K562 (cell line): ENCODE measurements at regions not wholly inside any gene's neighbourhood (a gene's known extent, or its start where the extent isn't known, plus 50 kb on each side); places are given as distances from the start of the nearest gene placed in this dataset.

Experiments
- ATAC-seq: fragments of 200-7000 bp; cut with Tn5 transposase; 3 replicates; pipeline ENCODE4 v1.9.1; 2020; ENCODE audit warnings: moderate library complexity
- BruUV-seq: library from RNA; stranded (reverse); fragments of 400-500 nt; replicated peaks from 2 replicates; lab custom pipeline; 2021; lab: Mats Ljungman, UMichigan
- CTCF ChIA-PET: fragments of 300-600 bp; formaldehyde crosslinking; extraction: SDS; loops from one replicate; lab custom pipeline; 2021; ENCODE audit warnings: low intra/inter-chr PET ratio; lab: Yijun Ruan, JAX
- POLR2A ChIA-PET: fragments of 300-600, 350-650 bp; sonication (Branson Sonifier 250); formaldehyde crosslinking; extraction: SDS; loops from one replicate; lab custom pipeline; 2021; ENCODE audit warnings: antibody characterized with exemption, inconsistent platforms; lab: Yijun Ruan, JAX
- DNase-seq, 4 experiments: peaks; one replicate each; pipeline versions ENCODE4 v3.0.0 to v3.0.0-alpha.2; 2011 to 2018; ENCODE audit warnings: low spot score in 3 of 4, mixed read lengths in 3 of 4; ENCODE audit errors: extremely low read depth in 1 of 4
- FAIRE-seq: peaks from 2 replicates; lab custom pipeline; 2011; peaks lifted over from hg19 to GRCh38; lab: Jason Lieb, UNC
- H2AFZ ChIP-seq: 2 replicates; pipeline ENCODE4 v1.6.0; 2011; ENCODE audit warnings: low read depth, low read length, control low read depth, inconsistent platforms
- H3K27ac ChIP-seq: fragments of 200-600 bp; 3 replicates; pipeline ENCODE4 v1.8.0; 2011; ENCODE audit warnings: low read depth, mild to moderate bottlenecking, control low read depth, inconsistent platforms, low read length, moderate library complexity, mixed read lengths; ENCODE audit errors: extremely low read depth
- H3K27me3 ChIP-seq, 2 experiments: fragments of 300-600 bp in 1 of 2; 2 replicates in 1 of 2; 3 replicates in 1 of 2; pipeline versions ENCODE4 v1.6.0 to v1.8.0; 2011; ENCODE audit warnings: inconsistent platforms in 2 of 2, low read length in 2 of 2, mild to moderate bottlenecking in 1 of 2, mixed read lengths in 1 of 2, moderate library complexity in 1 of 2; ENCODE audit not compliant: control insufficient read depth in 2 of 2, insufficient read depth in 2 of 2
- H3K36me3 ChIP-seq: fragments of 300-600 bp; 3 replicates; pipeline ENCODE4 v1.8.0; 2011; ENCODE audit warnings: mild to moderate bottlenecking, low read length, inconsistent platforms; ENCODE audit not compliant: control insufficient read depth, insufficient read depth
- H3K4me1 ChIP-seq, 2 experiments: fragments of 200-600 bp in 1 of 2; replicated peaks in 1 of 2; 2 replicates in 1 of 2; 3 replicates in 1 of 2; pipeline versions ENCODE4 v1.5.1 to v1.8.0; 2011; ENCODE audit warnings: inconsistent platforms in 2 of 2, low read length in 2 of 2, mild to moderate bottlenecking in 1 of 2, mixed read lengths in 1 of 2, moderate library complexity in 1 of 2; ENCODE audit not compliant: control insufficient read depth in 2 of 2, insufficient read depth in 2 of 2
- H3K4me2 ChIP-seq: 2 replicates; pipeline ENCODE4 v1.6.1; 2011; ENCODE audit warnings: low read length, control low read depth, inconsistent platforms, mixed read lengths; ENCODE audit not compliant: insufficient read depth
- H3K4me3 ChIP-seq: fragments of 200-600 bp; sonication (generic), shearing (Covaris generic); 2 replicates; pipeline ENCODE4 v1.5.1; 2016; ENCODE audit warnings: control low read depth, inconsistent platforms
- H3K79me2 ChIP-seq: fragments of 200-600 bp; 3 replicates; pipeline ENCODE4 v1.8.0; 2011; ENCODE audit warnings: low read length, inconsistent platforms; ENCODE audit not compliant: control insufficient read depth, insufficient read depth
- H3K9ac ChIP-seq, 2 experiments: 2 replicates each; pipeline versions ENCODE4 v1.6.0 to v1.6.1; 2011; ENCODE audit warnings: low read depth in 2 of 2, low read length in 2 of 2, control low read depth in 1 of 2, inconsistent platforms in 1 of 2, mild to moderate bottlenecking in 1 of 2, mixed read lengths in 1 of 2; ENCODE audit not compliant: insufficient read depth in 1 of 2
- H3K9me1 ChIP-seq: one replicate; pipeline ENCODE4 v1.6.0; 2011; ENCODE audit warnings: inconsistent platforms, mild to moderate bottlenecking, low read length, moderate library complexity; ENCODE audit not compliant: control insufficient read depth, insufficient read depth
- H3K9me3 ChIP-seq: replicated peaks from 2 replicates; pipeline ENCODE4 v1.5.1; 2011; ENCODE audit warnings: low read depth, low read length, inconsistent platforms; ENCODE audit not compliant: control insufficient read depth, insufficient read depth
- H4K20me1 ChIP-seq: replicated peaks from 2 replicates; pipeline ENCODE4 v1.6.1; 2011; ENCODE audit warnings: low read length, inconsistent platforms, mixed read lengths; ENCODE audit not compliant: control insufficient read depth, insufficient read depth
- BCL6 ChIP-seq: fragments of 250-450 bp; sonication (Bioruptor Pico); IDR thresholded peaks from 2 replicates; pipeline ENCODE4 v1.4.0; 2020
- CTBP1 ChIP-seq: fragments of 450-650 bp; IDR thresholded peaks from 2 replicates; pipeline ENCODE4 v1.6.1; 2016; ENCODE audit warnings: borderline replicate concordance
- ETV5 ChIP-seq: sonication (generic); formaldehyde crosslinking; IDR thresholded peaks from 2 replicates; pipeline ENCODE4 v1.4.0; 2020; ENCODE audit warnings: low read depth, mild to moderate bottlenecking, missing genetic modification reagents
- HNRNPUL1 ChIP-seq: fragments of 200-400 bp; formaldehyde crosslinking; IDR thresholded peaks from 2 replicates; pipeline ENCODE4 v1.6.1; 2017; ENCODE audit warnings: low read length
- NR2C2 ChIP-seq, 2 experiments: fragments of 200-800 bp in 1 of 2; sonication (Bioruptor generic) in 1 of 2; sonication (generic) in 1 of 2; formaldehyde crosslinking in 1 of 2; IDR thresholded peaks; 2 replicates each; pipeline versions ENCODE4 v1.6.1 to v1.8.0; 2016 to 2022; ENCODE audit warnings: mild to moderate bottlenecking in 1 of 2, missing compliant biosample characterization in 1 of 2, missing genetic modification characterization in 1 of 2, missing genetic modification reagents in 1 of 2
- PTTG1 ChIP-seq: fragments of 450-650 bp; IDR thresholded peaks from 2 replicates; pipeline ENCODE4 v1.6.1; 2016; ENCODE audit warnings: low read depth, mild to moderate bottlenecking, missing genetic modification characterization, missing compliant biosample characterization
- RBM14 ChIP-seq: fragments of 200-400 bp; formaldehyde crosslinking; IDR thresholded peaks from 2 replicates; pipeline ENCODE4 v1.6.1; 2018; ENCODE audit warnings: low read depth, mild to moderate bottlenecking, low read length, moderate library complexity, borderline replicate concordance; ENCODE audit not compliant: insufficient read depth
- TAF1 ChIP-seq: IDR thresholded peaks from 2 replicates; pipeline ENCODE4 v1.6.1; 2011; ENCODE audit warnings: mild to moderate bottlenecking, low read length, moderate library complexity; ENCODE audit not compliant: insufficient read depth, control insufficient read depth, severe bottlenecking; ENCODE audit errors: extremely low read depth
- ZNF764 ChIP-seq: fragments of 250-450 bp; sonication (Bioruptor Pico); IDR thresholded peaks from 2 replicates; pipeline ENCODE4 v1.4.0; 2020; ENCODE audit warnings: low read depth, mild to moderate bottlenecking, moderate library complexity
- ZZZ3 ChIP-seq: fragments of 450-650 bp; IDR thresholded peaks from 2 replicates; pipeline ENCODE4 v1.6.1; 2016; ENCODE audit warnings: antibody characterized with exemption, mild to moderate bottlenecking, moderate library complexity
- WGBS: fragments of 100-300 bp; shearing (Covaris generic); methylation state at CpG from one replicate; pipeline ENCODE4 v1.1.6; 2016; ENCODE audit warnings: low coverage, mixed read lengths; ENCODE audit not compliant: insufficient coverage; ENCODE audit errors: missing lambda C conversion rate; 5-methylcytosine and 5-hydroxymethylcytosine counted together
- in situ Hi-C: fragments of 300-500 bp; cut with MboI; formaldehyde crosslinking; loops from 4 replicates; pipeline ENCODE4 v1.15.0; 2018; ENCODE audit warnings: inconsistent platforms, mixed read lengths
- intact Hi-C: fragments of 100-400 bp; cut with micrococcal nuclease; formaldehyde crosslinking; loops from 2 replicates; pipeline ENCODE4 v1.14.2; 2022
- TF ChIP-seq, protein P1 (sequence below): sonication (generic); formaldehyde crosslinking; IDR thresholded peaks from 2 replicates; pipeline ENCODE4 v1.9.0; 2022; ENCODE audit warnings: mild to moderate bottlenecking, missing genetic modification reagents
- TF ChIP-seq, protein P2 (sequence below): fragments of 150-350 bp; conservative IDR thresholded peaks from 2 replicates; pipeline ENCODE4 v1.6.1; 2014; ENCODE audit warnings: low read length
- TF ChIP-seq, protein P3 (sequence below): fragments of 250-450 bp; sonication (Bioruptor Pico); IDR thresholded peaks from 2 replicates; pipeline ENCODE4 v1.9.0; 2021; ENCODE audit warnings: mild to moderate bottlenecking

DNA sequence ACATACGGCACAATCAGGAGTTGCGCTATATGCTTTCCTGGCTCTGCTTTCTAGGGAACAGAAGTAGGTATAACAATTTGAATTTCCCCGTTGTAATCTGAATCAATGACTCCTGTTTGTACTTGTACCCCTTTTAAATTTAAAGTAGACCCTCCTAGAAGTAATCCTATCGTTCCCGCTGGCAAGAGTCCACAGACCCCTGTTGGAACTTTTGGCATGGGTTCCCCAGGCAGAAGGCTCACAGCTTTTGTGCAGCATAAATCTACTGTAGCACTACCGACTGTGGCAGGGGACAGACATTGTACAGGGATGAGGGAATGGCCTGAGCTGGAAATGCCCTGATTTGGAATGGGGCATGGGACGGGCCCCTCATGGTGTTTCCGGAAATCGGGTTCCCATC lies 705.2 kb downstream of the LRFN5 start:
- Histone ChIP-seq H3K4me3 (no peak overlapping the region), H3K27me3 (no peaks in the 10 kb centered on the region), H3K9ac (no peak overlapping the region), H3K9me3 (no peaks in the 10 kb centered on the region), H3K4me1 (no peaks in the 10 kb centered on the region), H2AFZ (no peak overlapping the region), H3K79me2 (no peaks in the 10 kb centered on the region), H3K36me3 (no peaks in the 10 kb centered on the region), H3K4me2 (no peak overlapping the region), H3K9me1 (no peaks in the 10 kb centered on the region), H4K20me1 (no peaks in the 10 kb centered on the region), H3K27ac (no peak overlapping the region)
- in situ Hi-C loops (no loop called here), intact Hi-C loops (no loop called here)
- no peak for DNase-seq
- ATAC-seq = no peak
- ChIA-PET CTCF (no interaction called here), POLR2A (no interaction called here)
- no peak for TF ChIP-seq HNRNPUL1
- no peak for TF ChIP-seq PTTG1 (tag)
- TF ChIP-seq, protein P1, sequence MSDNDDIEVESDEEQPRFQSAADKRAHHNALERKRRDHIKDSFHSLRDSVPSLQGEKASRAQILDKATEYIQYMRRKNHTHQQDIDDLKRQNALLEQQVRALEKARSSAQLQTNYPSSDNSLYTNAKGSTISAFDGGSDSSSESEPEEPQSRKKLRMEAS (CRISPR knock-in tag) = no peak
- TF ChIP-seq, protein P2, sequence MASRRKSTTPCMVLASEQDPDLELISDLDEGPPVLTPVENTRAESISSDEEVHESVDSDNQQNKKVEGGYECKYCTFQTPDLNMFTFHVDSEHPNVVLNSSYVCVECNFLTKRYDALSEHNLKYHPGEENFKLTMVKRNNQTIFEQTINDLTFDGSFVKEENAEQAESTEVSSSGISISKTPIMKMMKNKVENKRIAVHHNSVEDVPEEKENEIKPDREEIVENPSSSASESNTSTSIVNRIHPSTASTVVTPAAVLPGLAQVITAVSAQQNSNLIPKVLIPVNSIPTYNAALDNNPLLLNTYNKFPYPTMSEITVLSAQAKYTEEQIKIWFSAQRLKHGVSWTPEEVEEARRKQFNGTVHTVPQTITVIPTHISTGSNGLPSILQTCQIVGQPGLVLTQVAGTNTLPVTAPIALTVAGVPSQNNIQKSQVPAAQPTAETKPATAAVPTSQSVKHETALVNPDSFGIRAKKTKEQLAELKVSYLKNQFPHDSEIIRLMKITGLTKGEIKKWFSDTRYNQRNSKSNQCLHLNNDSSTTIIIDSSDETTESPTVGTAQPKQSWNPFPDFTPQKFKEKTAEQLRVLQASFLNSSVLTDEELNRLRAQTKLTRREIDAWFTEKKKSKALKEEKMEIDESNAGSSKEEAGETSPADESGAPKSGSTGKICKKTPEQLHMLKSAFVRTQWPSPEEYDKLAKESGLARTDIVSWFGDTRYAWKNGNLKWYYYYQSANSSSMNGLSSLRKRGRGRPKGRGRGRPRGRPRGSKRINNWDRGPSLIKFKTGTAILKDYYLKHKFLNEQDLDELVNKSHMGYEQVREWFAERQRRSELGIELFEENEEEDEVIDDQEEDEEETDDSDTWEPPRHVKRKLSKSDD = no peak
- TF ChIP-seq NR2C2 (CRISPR knock-in tag; IDR thresholded peaks at IDR 0.05) = no peak
- TF ChIP-seq NR2C2 (tag; IDR thresholded peaks at IDR 0.05) = no peak
- TF ChIP-seq RBM14 = no peak
- TF ChIP-seq BCL6 (CRISPR knock-in tag) = no peak
- TF ChIP-seq ZZZ3 = no peak
- no peak for TF ChIP-seq CTBP1
- TF ChIP-seq TAF1 = no peak
- TF ChIP-seq, protein P3, sequence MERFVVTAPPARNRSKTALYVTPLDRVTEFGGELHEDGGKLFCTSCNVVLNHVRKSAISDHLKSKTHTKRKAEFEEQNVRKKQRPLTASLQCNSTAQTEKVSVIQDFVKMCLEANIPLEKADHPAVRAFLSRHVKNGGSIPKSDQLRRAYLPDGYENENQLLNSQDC (CRISPR knock-in tag) = no peak
- TF ChIP-seq ZNF764 = no peak
- TF ChIP-seq ETV5 (CRISPR knock-in tag) = no peak
- WGBS = 0% methylated on average over 7 of the region's 9 CpGs
- no peak for FAIRE-seq
- BruUV-seq = no TSS peak
